Cardiac muscle cell (in vitro differentiated cells and primary cell): ENCODE measurements at regions not wholly inside any gene's neighbourhood (a gene's known extent, or its start where the extent isn't known, plus 50 kb on each side); places are given as distances from the start of the nearest gene placed in this dataset.

Experiments used
- DNase-seq, 2 donors: peaks; one replicate each; pipeline versions ENCODE4 v3.0.0 to v3.0.0-alpha.2; 2010 to 2017; ENCODE audit warnings: low read depth in 1 of 2, low spot score in 1 of 2
- H3K27ac ChIP-seq: fragments of 200-600 bp; sonication (generic); 2 replicates; pipeline ENCODE4 v1.5.1; 2016
- H3K27me3 ChIP-seq: fragments of 200-600 bp; sonication (generic); 2 replicates; pipeline ENCODE4 v1.6.0; 2016; ENCODE audit warnings: control low read depth
- H3K36me3 ChIP-seq: fragments of 200-600 bp; sonication (generic); 2 replicates; pipeline ENCODE4 v1.5.1; 2016; ENCODE audit warnings: control low read depth
- H3K4me1 ChIP-seq: fragments of 200-600 bp; sonication (generic); 2 replicates; pipeline ENCODE4 v1.8.1; 2017; ENCODE audit warnings: low read depth, mild to moderate bottlenecking, mixed run types
- H3K4me3 ChIP-seq: fragments of 200-600 bp; sonication (generic); 2 replicates; pipeline ENCODE4 v1.5.1; 2016; ENCODE audit warnings: mild to moderate bottlenecking
- H3K9me3 ChIP-seq: fragments of 200-600 bp; sonication (generic); 2 replicates; pipeline ENCODE4 v1.5.1; 2017; ENCODE audit warnings: low read depth, mild to moderate bottlenecking, control low read depth
- CTCF ChIP-seq: IDR thresholded peaks from 2 replicates; pipeline ENCODE4 v1.5.1; 2012; ENCODE audit warnings: low read depth, mild to moderate bottlenecking, low read length

- H3K27ac ChIP-seq, result no peak overlapping the region
- H3K9me3 ChIP-seq, result no peaks in the 10 kb centered on the region
- no peaks in the 10 kb centered on the region for H3K4me1 ChIP-seq
- no peaks in the 10 kb centered on the region for H3K27me3 ChIP-seq
- H3K4me3 ChIP-seq, result no peak overlapping the region
- TF ChIP-seq CTCF, result no peak
- no peaks in the 10 kb centered on the region for H3K36me3 ChIP-seq
- no peak for DNase-seq
Measured at GRCh38 chr16:74026373-74027281, 270.0 kb upstream of the PSMD7 start.

- no peak for DNase-seq
- no peaks in the 10 kb centered on the region for H3K4me1 ChIP-seq
- no peaks in the 10 kb centered on the region for H3K36me3 ChIP-seq
- H3K4me3 ChIP-seq, result no peak overlapping the region
- H3K27ac ChIP-seq, result no peak overlapping the region
- no peaks in the 10 kb centered on the region for H3K27me3 ChIP-seq
- TF ChIP-seq CTCF, result no peak
- no peaks in the 10 kb centered on the region for H3K9me3 ChIP-seq
Measured at GRCh38 chr16:74024953-74025352, 271.7 kb upstream of the PSMD7 start.

- Histone ChIP-seq H3K9me3 (no peaks in the 10 kb centered on the region), H3K4me1 (no peaks in the 10 kb centered on the region), H3K27me3 (no peaks in the 10 kb centered on the region), H3K4me3 (no peak overlapping the region), H3K27ac (no peak overlapping the region), H3K36me3 (no peaks in the 10 kb centered on the region)
- no peak for DNase-seq
- TF ChIP-seq CTCF, result no peak
Measured at GRCh38 chr16:74020095-74020670, 276.4 kb upstream of the PSMD7 start.

GRCh38 chr16:74019612-74020011, 277.0 kb upstream of the PSMD7 start:
- H3K27ac ChIP-seq, result no peak overlapping the region
- no peaks in the 10 kb centered on the region for H3K4me1 ChIP-seq
- no peaks in the 10 kb centered on the region for H3K9me3 ChIP-seq
- H3K36me3 ChIP-seq, result no peaks in the 10 kb centered on the region
- no peak for TF ChIP-seq CTCF
- no peak for DNase-seq
- H3K27me3 ChIP-seq, result no peaks in the 10 kb centered on the region
- no peak overlapping the region for H3K4me3 ChIP-seq

GRCh38 chr16:74015953-74016352, 280.7 kb upstream of the PSMD7 start:
- TF ChIP-seq CTCF, result no peak

More at GRCh38 chr16:74015953-74016352, 280.7 kb upstream of the PSMD7 start:
- no peak overlapping the region for H3K27ac ChIP-seq
- H3K4me1 ChIP-seq, result no peaks in the 10 kb centered on the region
- no peaks in the 10 kb centered on the region for H3K27me3 ChIP-seq
- H3K36me3 ChIP-seq, result no peaks in the 10 kb centered on the region
- DNase-seq, result no peak
- no peaks in the 10 kb centered on the region for H3K9me3 ChIP-seq
- H3K4me3 ChIP-seq, result no peak overlapping the region
